NCI-H526 treated with DMSO at 0.1 percent for 48 hours (cell line): ENCODE measurements at regions not wholly inside any gene's neighbourhood (a gene's known extent, or its start where the extent isn't known, plus 50 kb on each side); places are given as distances from the start of the nearest gene placed in this dataset.
"Not testable (repeated sequence)": the region's sequence is repeated elsewhere in the genome, so short reads cannot be mapped to it uniquely, and the experiment has no call there.

Source experiments
- DNase-seq: peaks from one replicate; lab custom pipeline; 2025; lab: John Stamatoyannopoulos, UW

DNA sequence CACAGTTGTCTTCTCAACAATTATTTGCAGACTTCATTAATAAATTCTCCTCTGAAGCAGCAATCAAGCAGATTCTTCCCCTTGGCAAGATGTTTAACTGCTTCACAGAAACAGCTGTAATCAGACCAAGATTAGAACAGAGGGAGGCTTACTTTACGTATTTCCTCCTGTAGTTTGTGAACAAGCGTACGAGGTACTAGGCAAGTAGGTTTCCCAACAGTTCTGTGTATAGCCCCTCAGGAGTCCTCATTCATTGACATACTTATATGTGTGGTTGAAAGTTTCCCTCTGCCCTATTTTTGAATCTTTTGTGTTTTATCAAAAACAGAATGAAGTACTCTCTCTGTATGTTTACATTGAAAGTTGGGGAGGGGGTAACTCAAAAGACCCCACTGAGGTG is 128.0 kb downstream of the SPATA31D1 start:
- DNase-seq: no peak

GRCh38 chr9:82117026-82117811 is 128.6 kb downstream of the SPATA31D1 start:
- DNase-seq: no peak

DNA sequence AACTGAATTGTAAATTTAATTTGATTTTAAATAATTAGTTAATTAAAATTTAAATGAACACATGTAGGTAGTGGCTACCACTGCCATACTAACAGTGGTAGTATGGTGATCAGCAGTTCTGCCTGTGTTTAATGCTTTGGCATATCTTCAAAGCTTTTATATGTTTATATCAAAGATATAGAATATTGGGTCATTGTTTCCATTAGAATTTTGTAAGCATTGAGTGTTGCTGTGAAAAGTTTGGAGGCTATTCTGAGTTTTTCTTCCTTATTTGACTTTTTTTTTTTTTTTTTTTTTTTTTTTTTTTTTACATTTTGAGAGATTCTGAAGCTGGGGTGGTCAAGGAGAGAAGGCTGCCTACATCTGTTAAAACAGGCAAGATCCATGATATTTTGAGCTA is 134.2 kb downstream of the SPATA31D1 start:
- no peak for DNase-seq

DNA sequence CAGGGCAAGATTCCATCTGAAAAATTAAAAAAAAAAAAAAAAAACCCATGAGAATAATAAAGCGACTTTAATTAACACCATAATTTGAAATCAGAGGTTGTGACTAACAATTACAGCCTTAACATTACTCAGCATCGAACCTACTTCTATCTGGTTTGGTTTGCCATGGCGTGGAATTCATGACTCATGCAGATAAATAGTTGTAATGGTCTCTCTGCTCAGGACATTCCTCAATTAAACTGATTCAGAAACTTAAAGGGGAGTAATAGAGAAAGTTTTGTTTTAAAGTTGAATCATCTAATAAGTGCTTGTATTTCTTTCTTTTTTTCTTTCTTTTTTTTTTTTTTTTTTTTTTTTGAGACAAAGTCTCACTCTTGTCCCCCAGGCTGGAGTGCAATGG is 135.5 kb downstream of the SPATA31D1 start:
- no peak for DNase-seq

GRCh38 chr9:82126256-82126655 is 137.7 kb downstream of the SPATA31D1 start:
- no peak for DNase-seq

DNA sequence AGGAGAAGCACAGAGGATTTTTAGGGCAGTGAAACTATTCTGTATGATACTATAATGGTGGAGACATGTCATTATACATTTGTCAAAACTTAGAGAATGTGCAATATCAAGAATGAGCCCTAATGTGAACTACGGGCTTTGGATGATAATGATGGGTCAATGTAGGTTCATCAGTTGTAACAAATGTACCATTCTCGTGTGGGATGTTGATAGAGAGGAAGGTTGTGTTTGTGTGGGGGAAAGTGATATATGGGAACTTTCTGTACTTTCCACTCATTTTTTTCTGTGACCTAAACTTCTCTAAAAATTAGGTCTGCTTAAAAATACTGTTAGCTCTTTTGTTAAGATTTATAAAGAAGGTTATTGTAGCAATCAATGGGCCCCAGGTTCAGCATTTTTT is 138.9 kb downstream of the SPATA31D1 start:
- no peak for DNase-seq

- no peak for DNase-seq
Measured at GRCh38 chr9:82128011-82128696, 139.6 kb downstream of the SPATA31D1 start.

GRCh38 chr9:82129708-82130107 is 141.1 kb downstream of the SPATA31D1 start:
- no peak for DNase-seq

DNA sequence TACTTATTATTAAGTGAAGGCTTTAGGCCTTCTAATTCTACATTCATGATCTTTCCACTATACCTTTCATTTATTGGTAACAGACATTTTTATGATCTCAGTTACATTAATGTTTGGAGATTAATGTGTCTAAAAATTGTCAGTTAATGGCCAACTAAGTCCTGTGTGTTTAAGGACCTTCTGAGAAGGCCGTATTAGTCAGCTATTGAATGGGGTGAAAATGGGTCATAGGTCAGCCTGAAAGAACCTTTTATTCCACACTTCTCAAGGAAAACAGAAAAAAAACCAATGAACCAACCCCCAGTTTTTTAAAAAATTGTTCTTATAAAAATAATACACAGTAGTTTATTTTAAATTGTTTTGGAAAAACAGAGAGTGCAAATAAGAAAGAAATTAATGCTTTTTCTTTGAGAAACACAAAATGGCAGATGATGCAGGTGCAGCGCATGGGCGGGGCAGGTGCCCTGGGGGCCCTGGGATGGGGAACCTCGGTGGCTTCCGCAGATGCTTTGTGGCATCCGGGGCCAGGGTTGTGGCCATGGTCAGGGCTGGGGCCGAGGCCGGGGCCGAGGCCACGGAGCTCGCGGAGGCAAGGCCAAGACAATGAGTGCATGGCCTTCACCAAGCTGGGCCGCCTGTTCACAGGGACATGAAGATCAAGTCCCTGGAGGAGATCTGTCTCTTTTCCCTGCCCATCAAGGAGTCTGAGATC is 141.9 kb downstream of the SPATA31D1 start:
- DNase-seq: no peak

GRCh38 chr9:82131072-82131471 is 142.5 kb downstream of the SPATA31D1 start:
- no peak for DNase-seq

GRCh38 chr9:82132024-82132423 is 143.5 kb downstream of the SPATA31D1 start:
- no peak for DNase-seq

- no peak for DNase-seq
Measured at GRCh38 chr9:82134010-82134409, 145.4 kb downstream of the SPATA31D1 start.

DNA sequence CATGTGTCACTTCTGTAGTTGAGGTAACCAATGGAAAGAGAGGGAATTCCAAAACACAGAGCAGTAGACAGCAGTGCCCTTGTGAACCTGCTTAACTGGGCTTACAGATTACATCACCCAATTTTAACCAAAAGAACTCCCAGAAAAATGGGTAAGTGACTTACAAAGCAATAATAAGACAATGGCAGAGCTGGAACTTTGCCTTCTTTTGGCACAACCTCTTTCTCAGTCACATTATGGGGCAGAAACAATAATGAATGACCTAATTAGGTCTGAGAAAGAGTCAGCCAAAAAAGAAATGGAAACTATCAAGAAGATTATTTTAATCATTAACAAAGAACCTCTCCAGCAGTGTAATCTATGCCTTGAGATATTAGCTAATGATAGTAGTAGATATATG is 146.5 kb downstream of the SPATA31D1 start:
- DNase-seq: no peak

DNA sequence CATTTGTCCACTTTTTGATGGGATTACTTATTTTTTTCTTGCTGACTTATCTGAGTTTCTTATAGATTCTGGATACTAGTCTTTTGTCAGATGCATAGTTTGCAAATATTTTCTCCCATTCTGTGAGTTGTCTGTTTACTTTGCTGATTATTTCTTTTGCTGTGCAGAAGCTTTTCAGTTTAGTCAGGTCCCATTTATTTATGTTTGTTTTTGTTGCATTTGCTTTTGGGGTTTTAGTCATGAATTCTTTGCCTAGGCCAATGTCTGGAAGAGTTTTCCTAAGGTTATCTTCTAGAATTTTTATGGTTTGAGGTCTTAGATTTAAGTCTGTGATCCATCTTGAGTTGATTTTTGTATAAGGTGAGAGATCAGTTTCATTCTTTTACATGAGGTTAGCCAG is 149.5 kb downstream of the SPATA31D1 start:
- not testable (repeated sequence) for DNase-seq

- DNase-seq: no peak
Measured at GRCh38 chr9:82140471-82140870, 151.9 kb downstream of the SPATA31D1 start.

DNA sequence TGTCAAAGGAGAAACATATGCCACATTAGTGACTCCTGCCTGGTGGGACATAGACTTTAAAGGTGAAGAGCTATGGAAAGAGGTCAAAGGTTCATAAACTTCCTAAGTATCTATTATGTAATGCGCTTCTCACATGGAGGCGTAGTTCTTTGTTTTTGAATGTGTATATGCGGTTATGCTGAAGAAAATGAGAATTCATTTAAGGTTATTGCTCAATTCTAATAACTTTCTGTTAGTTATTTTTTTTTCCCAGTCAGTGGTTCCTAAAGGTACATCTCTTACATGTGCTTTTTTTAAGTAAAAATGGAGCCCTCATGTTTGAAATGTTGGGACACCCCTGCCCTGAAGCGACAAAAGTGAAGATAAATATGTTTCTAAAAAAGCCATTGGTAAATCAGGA is 156.2 kb downstream of the SPATA31D1 start:
- no peak for DNase-seq

DNA sequence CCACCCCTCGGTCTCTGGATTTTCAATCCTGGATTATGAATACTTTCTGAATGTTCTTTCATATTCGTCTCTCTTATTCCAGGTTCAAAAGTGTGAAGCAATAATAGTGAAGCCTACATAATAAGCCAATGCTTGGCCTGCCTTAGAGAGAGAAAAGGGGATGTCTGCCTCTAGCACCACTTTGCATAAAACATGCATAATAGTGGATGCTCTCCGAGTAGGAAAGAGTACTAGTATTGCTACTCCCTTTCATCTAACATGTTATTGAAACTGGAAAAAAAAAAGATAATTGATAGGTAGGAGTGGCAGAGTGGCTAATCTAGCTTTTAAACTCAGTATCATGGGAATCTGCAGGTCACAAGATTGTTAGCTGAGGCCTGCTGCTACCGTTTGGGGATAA is 158.1 kb downstream of the SPATA31D1 start:
- DNase-seq: peak; percentile 2

DNA sequence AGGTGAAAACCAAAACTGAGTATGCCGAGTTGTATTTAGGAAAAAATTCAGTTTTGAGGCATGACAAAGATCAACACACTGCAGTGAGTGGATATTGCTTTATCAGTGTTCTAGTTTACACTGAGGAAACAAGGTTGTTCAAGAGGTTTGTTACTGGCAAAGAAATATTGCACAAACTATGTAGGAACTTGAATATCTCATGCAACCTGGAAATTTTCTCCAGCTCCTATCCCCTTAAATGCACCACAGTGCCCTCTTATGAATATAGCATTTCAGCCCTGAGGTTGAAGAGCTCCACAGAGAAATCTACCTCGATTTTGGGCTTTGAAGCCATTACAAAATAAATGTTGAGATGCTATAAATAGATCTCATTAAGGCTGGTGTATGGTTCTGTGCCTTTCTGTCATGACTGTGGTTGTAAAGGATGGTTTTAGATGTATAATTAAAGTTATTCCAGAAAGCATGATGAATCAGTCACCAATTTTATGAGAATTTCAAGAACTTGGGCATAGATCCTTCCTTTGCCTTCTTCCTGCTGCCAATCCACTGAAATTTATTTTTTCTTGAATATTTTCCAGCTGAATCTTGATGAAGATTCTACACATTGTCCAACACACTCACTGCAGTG is 159.3 kb downstream of the SPATA31D1 start:
- DNase-seq: no peak

- DNase-seq: no peak
Measured at GRCh38 chr9:82148426-82148810, 159.8 kb downstream of the SPATA31D1 start.

DNA sequence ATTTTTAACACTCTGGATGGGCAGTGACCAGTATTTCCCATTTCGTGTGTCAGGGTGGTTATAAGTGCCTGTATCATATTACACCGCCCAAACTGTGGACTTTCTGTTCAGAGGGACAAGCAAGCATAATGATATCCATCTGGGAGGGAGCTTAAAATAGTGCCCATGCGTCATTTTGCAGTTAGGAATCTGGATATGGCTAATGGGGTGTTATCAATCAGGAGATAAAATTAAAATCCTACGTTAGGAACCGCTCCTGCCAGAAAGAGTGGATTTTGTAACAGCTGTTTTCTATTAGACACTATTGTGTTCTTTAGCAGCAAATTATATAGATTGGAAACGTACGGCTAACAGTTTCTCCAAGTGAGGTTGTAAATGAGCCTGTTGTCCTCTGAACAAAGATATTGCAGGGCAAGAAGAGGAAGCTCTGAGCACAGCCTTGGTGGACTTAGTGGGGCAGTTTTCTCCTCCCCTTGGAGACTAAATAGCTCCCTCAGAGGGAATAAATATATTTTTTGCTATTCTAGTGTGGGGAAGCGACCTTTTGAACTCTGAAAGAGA is 160.4 kb downstream of the SPATA31D1 start:
- DNase-seq: peak; percentile 80

DNA sequence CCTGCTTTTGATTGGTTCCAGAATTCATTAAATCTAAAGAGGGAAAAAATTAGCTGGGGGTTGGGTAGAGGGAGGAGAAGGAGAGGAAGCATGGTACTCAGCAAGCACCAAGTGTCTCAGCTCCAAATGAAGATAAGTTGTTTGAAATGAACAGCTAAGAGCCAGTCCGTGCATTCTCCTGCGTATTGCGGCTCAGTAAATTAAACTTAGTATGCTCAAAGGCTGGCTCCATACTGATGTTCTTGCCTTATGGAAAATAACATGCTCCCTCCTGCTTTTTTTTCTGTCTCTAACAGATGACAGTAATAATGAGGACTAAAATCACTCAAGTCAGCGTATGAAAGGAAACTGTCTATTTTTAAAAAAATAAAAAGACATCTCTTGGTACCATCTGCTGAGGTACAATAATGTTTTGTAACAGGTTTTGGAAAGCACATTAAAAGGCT is 161.0 kb downstream of the SPATA31D1 start:
- no peak for DNase-seq

GRCh38 chr9:82152181-82152580 is 163.6 kb downstream of the SPATA31D1 start:
- no peak for DNase-seq
